Non-pigmented ciliary epithelial cell (primary cell): ENCODE measurements at regions not wholly inside any gene's neighbourhood (a gene's known extent, or its start where the extent isn't known, plus 50 kb on each side); places are given as distances from the start of the nearest gene placed in this dataset.

Source experiments
- DNase-seq: peaks from one replicate; pipeline ENCODE4 v3.0.0-alpha.2; 2010; ENCODE audit warnings: low read depth

DNA sequence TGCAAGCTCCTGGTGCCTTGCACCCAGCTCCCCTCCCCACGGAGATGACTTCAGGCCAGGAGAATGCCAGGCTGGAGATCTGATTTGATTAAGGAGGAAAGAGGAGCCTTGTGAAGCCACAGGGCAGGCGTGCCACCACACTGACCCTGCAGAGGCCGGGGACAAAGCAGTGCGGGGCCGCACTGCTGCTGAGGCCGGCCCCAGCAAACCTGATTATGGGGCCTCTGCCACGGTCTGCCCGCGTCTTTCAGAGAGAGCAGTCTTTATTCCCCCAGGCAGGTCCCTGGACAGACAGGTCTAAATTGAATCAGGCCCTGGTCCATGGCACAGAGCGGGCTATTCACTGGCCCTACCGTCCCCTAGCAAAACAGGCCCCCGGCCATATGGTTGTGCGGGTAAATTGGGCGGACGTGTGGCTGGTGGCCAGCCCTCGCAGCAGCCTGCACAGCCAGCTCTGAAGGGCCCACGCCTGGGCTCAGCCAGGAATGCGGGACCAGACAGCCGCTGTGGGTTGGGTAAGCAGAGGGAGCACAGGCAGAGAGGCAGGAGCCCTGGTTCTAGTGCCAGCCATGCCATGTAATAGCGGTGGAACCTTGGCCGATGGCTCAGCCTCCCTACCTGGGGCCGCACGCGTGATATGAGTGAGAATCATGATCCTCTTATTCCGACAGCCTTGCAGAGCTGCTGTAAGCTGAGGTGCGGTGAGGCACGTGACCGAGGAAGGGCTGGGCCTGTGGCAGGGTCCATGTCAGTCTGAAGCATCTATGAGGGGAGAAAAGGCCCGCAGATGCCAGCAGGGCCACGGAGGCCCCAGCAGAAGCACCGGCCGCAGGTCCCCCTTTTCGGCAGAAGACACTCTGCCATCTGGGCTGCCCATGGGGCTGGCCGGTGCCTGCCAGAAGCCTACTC is 97.3 kb upstream of the MYCN start:
- no peak for DNase-seq

DNA sequence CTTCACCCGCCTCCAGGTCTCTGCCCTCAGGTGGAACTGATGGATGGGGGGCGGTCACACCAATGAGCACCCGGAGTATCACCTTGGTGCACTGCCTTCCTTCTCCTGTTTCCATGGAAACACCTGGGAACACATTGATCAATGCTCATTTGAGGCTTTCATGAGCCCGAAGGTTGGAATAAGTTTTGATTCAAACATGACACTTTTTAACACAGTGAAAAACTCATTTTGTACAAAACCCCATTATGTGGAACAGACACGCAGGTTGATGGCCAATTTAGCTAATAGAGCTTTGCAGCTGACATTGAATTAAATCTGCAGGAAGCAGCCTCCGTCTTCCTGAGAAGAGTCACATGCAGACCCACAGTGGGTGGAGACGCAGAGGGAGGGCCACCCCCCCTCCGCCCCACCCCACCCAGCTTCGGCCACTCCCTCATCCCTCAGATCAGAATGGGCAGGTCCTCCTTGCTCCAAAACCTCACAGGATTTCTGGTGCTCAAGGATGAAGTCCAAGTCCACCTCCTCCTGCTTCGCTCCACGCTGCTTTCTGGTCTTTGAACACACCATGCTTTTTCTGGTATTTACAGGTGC is 96.0 kb upstream of the MYCN start:
- DNase-seq = no peak

GRCh38 chr2:15845294-15845693 is 95.1 kb upstream of the MYCN start:
- DNase-seq = no peak

DNA sequence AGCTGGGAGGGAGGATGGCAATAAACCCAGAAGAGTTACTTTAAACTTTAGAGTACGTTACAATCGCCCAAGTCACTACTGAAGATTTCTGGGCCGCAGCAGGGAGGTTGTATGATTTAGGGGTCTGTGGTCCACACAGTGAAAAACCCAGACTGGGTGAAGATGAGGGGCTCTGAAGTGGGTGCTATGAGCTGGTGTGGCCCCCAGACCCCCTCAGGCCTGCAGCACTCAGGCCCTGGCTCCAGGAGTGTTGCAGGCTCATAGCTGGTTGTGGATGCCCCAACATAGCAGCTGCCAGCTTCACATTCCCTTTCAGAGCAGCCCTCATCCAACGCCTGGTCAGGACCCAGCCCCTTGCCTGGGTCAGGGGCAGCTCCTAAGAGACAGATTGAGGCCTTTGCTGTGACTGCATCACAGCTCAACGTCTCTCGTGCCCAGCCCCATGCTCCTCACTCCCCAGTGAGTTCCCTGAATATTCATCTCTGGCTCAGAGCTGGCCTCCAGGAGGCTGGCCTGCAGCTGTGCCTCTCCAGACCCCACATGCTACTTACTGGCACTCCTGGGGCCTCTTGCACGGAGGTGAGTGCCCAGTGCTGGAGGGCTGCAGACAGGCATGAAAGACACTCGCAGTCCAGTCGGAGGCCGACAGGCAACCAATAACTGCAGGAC is 94.5 kb upstream of the MYCN start:
- no peak for DNase-seq

GRCh38 chr2:15846626-15847025 is 93.7 kb upstream of the MYCN start:
- no peak for DNase-seq

GRCh38 chr2:15850534-15850933 is 89.8 kb upstream of the MYCN start:
- no peak for DNase-seq

GRCh38 chr2:15851076-15851693 is 89.2 kb upstream of the MYCN start:
- no peak for DNase-seq

GRCh38 chr2:15852811-15853210 is 87.5 kb upstream of the MYCN start:
- DNase-seq = no peak

DNA sequence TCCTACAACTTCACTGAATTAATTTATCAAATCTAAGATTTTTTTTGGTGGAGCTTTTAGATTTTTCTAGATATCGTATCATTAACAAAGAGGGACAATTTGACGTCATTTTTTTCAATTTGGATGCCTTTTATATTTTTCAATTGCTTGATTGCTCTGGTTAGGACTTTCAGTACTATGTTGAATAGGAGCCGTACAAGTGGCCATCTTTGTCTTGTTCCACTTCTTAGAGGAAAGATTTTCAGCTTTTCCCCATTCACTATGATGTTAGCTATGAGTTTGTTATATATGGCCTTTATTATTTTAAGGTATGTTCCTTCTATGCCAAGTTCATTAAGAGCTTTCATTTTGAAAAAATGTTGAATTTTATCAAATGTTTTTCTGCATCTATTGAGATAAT is 86.4 kb upstream of the MYCN start:
- no peak for DNase-seq

DNA sequence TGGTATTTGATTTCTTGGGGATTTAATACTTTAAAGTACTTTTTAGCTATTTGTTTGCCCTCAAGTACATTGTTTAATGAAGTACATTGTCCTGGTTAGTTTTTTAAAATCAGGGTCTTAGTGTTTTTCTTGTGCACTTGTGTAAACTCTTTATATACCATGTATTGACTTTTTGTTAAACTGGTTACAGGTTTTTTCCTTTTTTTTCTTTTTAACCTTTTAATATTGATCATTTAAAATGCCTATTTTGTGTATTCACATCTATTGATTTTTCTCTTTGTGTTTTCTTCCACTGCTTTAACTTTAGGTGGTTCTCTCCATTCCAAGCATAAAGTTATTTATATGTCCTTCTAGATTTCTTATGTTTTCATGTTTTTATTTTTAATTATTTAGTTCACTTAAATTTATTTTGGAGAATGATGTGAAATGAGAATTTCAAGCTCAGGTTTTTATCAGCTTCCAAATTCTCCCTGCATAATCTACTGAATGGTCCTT is 84.5 kb upstream of the MYCN start:
- DNase-seq = no peak

DNA sequence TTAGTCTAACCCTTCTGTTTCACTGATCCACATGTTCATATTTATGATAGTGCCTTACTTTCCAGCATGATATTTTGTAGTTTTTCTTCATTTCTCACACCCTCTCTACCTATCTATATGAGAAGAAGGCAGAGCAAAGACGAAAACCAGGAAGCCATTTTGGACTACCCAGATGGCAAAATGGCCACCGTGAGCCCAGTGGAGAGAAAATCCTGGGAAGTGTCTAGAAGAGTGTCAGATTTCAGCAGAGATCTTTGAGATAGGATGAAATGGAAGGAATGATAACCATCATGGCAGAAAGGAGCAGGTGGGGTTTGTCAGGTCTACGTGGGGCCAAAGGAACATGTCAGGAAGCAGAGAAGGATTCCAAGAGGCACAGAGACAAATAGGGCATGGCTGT is 84.0 kb upstream of the MYCN start:
- DNase-seq = no peak

GRCh38 chr2:15858466-15858865 is 81.9 kb upstream of the MYCN start:
- DNase-seq = no peak

DNA sequence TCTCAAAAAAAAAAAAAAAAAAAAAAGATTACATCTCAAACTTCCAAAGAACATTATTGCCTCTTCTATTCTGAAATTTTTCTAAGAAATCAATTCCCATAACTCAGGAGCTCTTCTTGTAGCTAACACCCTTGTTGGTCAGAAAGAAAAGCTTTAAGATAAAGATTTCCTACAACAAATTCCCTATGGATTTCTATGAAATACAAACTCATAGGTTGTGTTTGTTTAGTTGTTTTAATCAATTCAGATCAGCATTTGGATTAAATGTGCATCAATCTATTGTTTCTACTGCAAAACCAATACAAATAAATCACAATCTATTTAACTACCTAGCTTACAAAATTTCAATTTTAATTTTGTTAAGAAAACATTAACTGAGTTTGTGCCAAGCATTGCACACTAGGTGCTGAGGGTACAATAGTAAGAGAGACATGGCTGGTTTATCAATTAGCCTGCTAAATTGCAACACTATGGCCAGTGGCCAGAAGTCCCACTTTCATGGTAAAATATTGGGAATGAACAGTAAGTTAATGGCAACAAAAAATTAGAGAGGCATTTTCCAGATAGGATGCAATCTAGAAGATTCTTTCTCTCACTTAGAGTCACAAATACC is 80.2 kb upstream of the MYCN start:
- no peak for DNase-seq

- no peak for DNase-seq
Observed at GRCh38 chr2:15860760-15861159, 79.6 kb upstream of the MYCN start.

DNA sequence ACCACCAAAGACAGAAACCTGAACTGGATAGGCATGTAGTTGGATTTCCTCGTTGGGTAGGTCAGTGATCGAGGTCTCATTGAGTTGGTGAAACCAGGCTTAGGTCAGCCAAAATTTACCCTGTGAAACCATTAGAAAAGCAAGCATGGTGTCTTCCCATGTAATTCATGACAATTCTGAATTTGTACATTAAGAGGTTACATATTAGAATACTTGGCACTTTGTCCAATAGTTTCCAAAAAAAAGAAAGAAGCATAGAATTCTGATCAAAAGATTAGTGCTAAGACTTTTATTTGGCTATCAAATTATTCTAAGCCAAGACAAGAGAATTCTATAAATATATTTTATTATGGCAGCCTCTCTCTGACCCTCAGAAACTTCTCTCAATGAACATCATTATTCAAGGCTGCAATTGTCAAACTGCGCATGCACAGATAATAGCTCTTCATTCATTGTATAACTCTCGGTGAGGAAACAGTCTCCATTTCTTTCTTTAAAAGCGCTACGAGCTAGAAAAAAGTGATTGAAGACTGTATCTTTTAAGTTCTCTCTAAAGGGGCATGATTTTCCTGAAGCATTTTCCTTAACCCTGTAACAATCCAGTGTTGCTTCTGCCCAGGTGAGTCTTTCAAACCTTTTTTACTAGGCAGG is 79.1 kb upstream of the MYCN start:
- DNase-seq = no peak

DNA sequence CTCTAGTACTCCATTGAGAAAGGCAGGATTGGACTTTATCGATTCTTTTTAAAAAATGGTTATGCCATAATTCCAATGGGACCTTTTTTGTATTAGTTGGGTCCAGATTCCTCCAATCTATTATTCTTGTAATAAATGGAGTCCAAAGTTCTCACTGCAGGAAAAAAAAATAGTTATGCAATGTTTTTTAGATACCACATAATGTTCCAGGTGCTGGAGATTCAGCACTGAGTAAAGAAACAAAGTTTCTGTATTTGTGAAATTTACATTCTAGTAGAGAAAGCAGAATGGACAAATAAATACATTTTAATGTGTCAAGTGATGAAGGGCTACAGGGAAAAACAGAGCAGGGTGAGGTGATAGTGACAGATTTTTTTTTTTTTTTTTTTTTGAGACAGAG is 78.5 kb upstream of the MYCN start:
- no peak for DNase-seq

DNA sequence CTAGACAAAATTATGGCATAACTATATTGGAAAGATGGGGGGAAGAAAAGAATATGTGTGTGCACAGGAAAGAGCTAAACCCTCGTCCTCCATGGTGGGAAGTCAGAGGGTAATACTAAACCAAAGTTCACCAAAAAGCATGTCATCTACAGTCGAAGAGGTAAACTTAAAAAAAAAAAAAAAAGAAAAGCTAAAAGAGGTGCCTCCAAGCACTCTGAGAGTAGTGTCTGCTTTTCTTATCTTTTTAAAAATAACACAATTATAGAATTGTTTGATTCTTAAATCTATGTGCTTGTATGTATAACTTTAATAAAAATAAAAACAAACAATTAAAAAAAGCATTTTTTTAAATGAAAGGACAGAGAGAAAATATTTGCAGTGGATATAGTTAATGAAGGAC is 77.3 kb upstream of the MYCN start:
- DNase-seq = no peak

GRCh38 chr2:15863494-15864175 is 76.7 kb upstream of the MYCN start:
- no peak for DNase-seq

DNA sequence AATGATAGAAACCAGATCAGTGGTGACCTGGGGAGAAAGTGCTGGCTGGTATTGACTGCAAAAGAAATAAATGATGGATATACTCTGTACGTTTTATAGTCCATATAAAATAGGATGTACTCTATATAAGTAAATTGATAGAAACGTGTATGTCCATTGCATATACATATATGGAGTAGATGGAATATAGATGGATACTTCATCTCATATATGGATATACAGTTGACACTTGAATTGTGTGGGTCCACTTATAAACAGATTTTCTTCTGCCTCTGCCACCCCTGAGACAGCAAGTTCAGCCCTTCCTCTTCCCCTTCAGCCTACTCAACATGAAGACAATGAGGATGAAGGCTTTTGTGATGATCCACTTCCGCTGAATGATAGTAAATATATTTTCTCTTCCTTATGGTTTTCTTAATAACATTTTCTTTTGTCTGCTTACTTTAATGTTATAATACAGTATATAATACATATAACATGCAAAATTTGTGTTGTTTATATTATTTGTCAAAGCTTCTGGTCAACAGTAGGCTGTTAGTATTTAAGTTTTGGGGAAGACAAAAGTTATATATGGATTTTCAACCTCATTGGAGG is 76.1 kb upstream of the MYCN start:
- no peak for DNase-seq

- no peak for DNase-seq
Observed at GRCh38 chr2:15865923-15866322, 74.4 kb upstream of the MYCN start.
